Muscle of back (tissue), 3 donors: ENCODE measurements at regions not wholly inside any gene's neighbourhood (a gene's known extent, or its start where the extent isn't known, plus 50 kb on each side); places are given as distances from the start of the nearest gene placed in this dataset.

Experiments
- DNase-seq, 3 donors: peaks; one replicate each; pipeline versions ENCODE4 v3.0.0 to v3.0.0-alpha.2; 2013

- DNase-seq = no peak
These were observed 54.7 kb upstream of the TRIM39 start for GRCh38 chr6:30272032-30272431.

GRCh38 chr6:30267423-30267822 is 54.2 kb upstream of the TRIM26 start:
- no peak for DNase-seq

GRCh38 chr6:30265594-30265993 is 52.4 kb upstream of the TRIM26 start:
- DNase-seq = no peak

GRCh38 chr6:30265181-30265580 is 52.0 kb upstream of the TRIM26 start:
- no peak for DNase-seq

GRCh38 chr6:30264743-30265142 is 51.5 kb upstream of the TRIM26 start:
- peak in 2 of 3 donors; percentile 23 to 59 for DNase-seq

GRCh38 chr6:30263734-30264133 is 50.5 kb upstream of the TRIM26 start:
- DNase-seq = peak in 1 of 3 donors; percentile 45
